WERI-Rb-1 (cell line): ENCODE measurements at regions not wholly inside any gene's neighbourhood (a gene's known extent, or its start where the extent isn't known, plus 50 kb on each side); places are given as distances from the start of the nearest gene placed in this dataset.

ENCODE experiments used
- DNase-seq: peaks from one replicate; pipeline ENCODE4 v3.0.0-alpha.2; 2020
- H3K27ac ChIP-seq: fragments of 250-450 bp; sonication (Bioruptor Pico); 2 replicates; pipeline ENCODE4 v1.5.1; 2020; ENCODE audit warnings: mild to moderate bottlenecking, moderate library complexity
- H3K27me3 ChIP-seq: fragments of 250-450 bp; sonication (Bioruptor Pico); 2 replicates; pipeline ENCODE4 v1.5.1; 2021; ENCODE audit warnings: mild to moderate bottlenecking, low read depth, moderate library complexity; ENCODE audit not compliant: insufficient read depth, severe bottlenecking
- H3K36me3 ChIP-seq: fragments of 250-450 bp; sonication (Bioruptor Pico); 2 replicates; pipeline ENCODE4 v1.5.1; 2020; ENCODE audit warnings: mild to moderate bottlenecking, moderate library complexity
- H3K4me3 ChIP-seq: 2 replicates; pipeline ENCODE4 v1.5.1; 2011; ENCODE audit warnings: low read depth, mild to moderate bottlenecking, control low read depth, low read length
- H3K9me3 ChIP-seq: fragments of 250-450 bp; sonication (Bioruptor Pico); 2 replicates; pipeline ENCODE4 v1.5.1; 2021; ENCODE audit warnings: mild to moderate bottlenecking, moderate library complexity; ENCODE audit not compliant: severe bottlenecking
- CTCF ChIP-seq: IDR thresholded peaks from 2 replicates; pipeline ENCODE4 v1.5.1; 2011; ENCODE audit warnings: low read depth, mild to moderate bottlenecking, control low read depth, inconsistent platforms, low read length

GRCh38 chr17:79286440-79286839, 211.8 kb downstream of the ENGASE start:
- Histone ChIP-seq H3K27ac (no peak overlapping the region), H3K4me3 (no peak overlapping the region), H3K9me3 (no peaks in the 10 kb centered on the region), H3K27me3 (no peaks in the 10 kb centered on the region), H3K36me3 (0 out of 2 replicates have a peak, but pooled peaks cover 3% of the 10 kb centered on the region)
- DNase-seq = no peak
- TF ChIP-seq CTCF = no peak

DNA sequence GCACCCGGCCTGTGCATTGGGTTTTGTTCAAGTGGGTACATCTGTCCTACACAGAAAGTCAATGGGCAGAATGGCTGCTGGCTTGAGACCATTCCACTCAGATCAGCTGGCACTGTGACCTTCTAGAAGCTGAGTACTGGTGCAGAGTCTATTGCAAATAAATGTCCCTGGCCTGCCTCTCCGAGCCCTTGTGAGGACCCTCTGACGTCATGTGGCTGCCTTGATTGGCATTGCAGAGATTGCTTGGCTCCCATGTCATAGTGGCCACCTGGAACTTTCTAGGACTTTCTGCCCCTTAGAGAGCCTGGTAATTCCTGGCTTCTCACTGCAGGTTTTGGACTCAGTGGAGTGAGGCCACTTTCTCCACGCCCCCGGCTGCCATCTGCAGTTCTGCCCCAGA, 211.3 kb downstream of the ENGASE start:
- Histone ChIP-seq H3K36me3 (0 out of 2 replicates have a peak, but pooled peaks cover 3% of the 10 kb centered on the region), H3K27me3 (no peaks in the 10 kb centered on the region), H3K27ac (no peak overlapping the region), H3K9me3 (no peaks in the 10 kb centered on the region), H3K4me3 (no peak overlapping the region)
- no peak for TF ChIP-seq CTCF
- no peak for DNase-seq

- TF ChIP-seq CTCF = no peak
These were observed 207.7 kb downstream of the ENGASE start for GRCh38 chr17:79282294-79282693.

GRCh38 chr17:79281803-79282202, 207.2 kb downstream of the ENGASE start:
- H3K27ac ChIP-seq = no peak overlapping the region
- TF ChIP-seq CTCF = no peak
- no peaks in the 10 kb centered on the region for H3K9me3 ChIP-seq
- DNase-seq = no peak
- H3K4me3 ChIP-seq = no peak overlapping the region
- H3K36me3 ChIP-seq = 0 out of 2 replicates have a peak, but pooled peaks cover 3% of the 10 kb centered on the region
- no peaks in the 10 kb centered on the region for H3K27me3 ChIP-seq

More at GRCh38 chr17:79282294-79282693, 207.7 kb downstream of the ENGASE start:
- H3K4me3 ChIP-seq = no peak overlapping the region
- H3K27ac ChIP-seq = no peak overlapping the region
- H3K27me3 ChIP-seq = no peaks in the 10 kb centered on the region
- H3K9me3 ChIP-seq = no peaks in the 10 kb centered on the region
- 0 out of 2 replicates have a peak, but pooled peaks cover 3% of the 10 kb centered on the region for H3K36me3 ChIP-seq
- no peak for DNase-seq

- no peak for DNase-seq
- H3K9me3 ChIP-seq = no peaks in the 10 kb centered on the region
- H3K27ac ChIP-seq = no peak overlapping the region
- H3K4me3 ChIP-seq = no peak overlapping the region
- 0 out of 2 replicates have a peak, but pooled peaks cover 3% of the 10 kb centered on the region for H3K36me3 ChIP-seq
- H3K27me3 ChIP-seq = no peaks in the 10 kb centered on the region
- no peak for TF ChIP-seq CTCF
These were observed 206.4 kb downstream of the ENGASE start for GRCh38 chr17:79280866-79281572.

- DNase-seq = no peak
- no peak for TF ChIP-seq CTCF
- no peaks in the 10 kb centered on the region for H3K9me3 ChIP-seq
- no peak overlapping the region for H3K4me3 ChIP-seq
- no peaks in the 10 kb centered on the region for H3K27me3 ChIP-seq
- H3K27ac ChIP-seq = no peak overlapping the region
- 0 out of 2 replicates have a peak, but pooled peaks cover 3% of the 10 kb centered on the region for H3K36me3 ChIP-seq
These were observed 205.4 kb downstream of the ENGASE start for GRCh38 chr17:79280010-79280409.
